Astrocyte (in vitro differentiated cells and primary cell): ENCODE measurements at regions not wholly inside any gene's neighbourhood (a gene's known extent, or its start where the extent isn't known, plus 50 kb on each side); places are given as distances from the start of the nearest gene placed in this dataset.

Source experiments
- DNase-seq: peaks from one replicate; pipeline ENCODE4 v3.0.0-alpha.2; 2010; ENCODE audit warnings: low read depth
- FAIRE-seq: peaks from 2 replicates; lab custom pipeline; 2011; peaks lifted over from hg19 to GRCh38; lab: Jason Lieb, UNC
- H2AFZ ChIP-seq: 2 replicates; pipeline ENCODE4 v1.6.0; 2012; ENCODE audit warnings: low read depth, low read length, inconsistent platforms
- H3K27ac ChIP-seq: 2 replicates; pipeline ENCODE4 v1.5.1; 2011; ENCODE audit warnings: low read depth, low read length, inconsistent platforms
- H3K27me3 ChIP-seq: 2 replicates; pipeline ENCODE4 v1.6.0; 2011; ENCODE audit warnings: low read length, inconsistent platforms; ENCODE audit not compliant: insufficient read depth
- H3K36me3 ChIP-seq: 2 replicates; pipeline ENCODE4 v1.5.1; 2011; ENCODE audit warnings: low read length, inconsistent platforms; ENCODE audit not compliant: insufficient read depth
- H3K4me1 ChIP-seq: 2 replicates; pipeline ENCODE4 v1.5.1; 2011; ENCODE audit warnings: low read length, inconsistent platforms; ENCODE audit not compliant: insufficient read depth
- H3K4me2 ChIP-seq: 2 replicates; pipeline ENCODE4 v1.6.0; 2012; ENCODE audit warnings: low read length, inconsistent platforms
- H3K4me3 ChIP-seq: 2 replicates; pipeline ENCODE4 v1.5.1; 2011; ENCODE audit warnings: low read depth, mild to moderate bottlenecking, low read length, inconsistent platforms; ENCODE audit not compliant: insufficient read depth
- H3K79me2 ChIP-seq: 2 replicates; pipeline ENCODE4 v1.6.0; 2012; ENCODE audit warnings: mild to moderate bottlenecking, low read length, inconsistent platforms; ENCODE audit not compliant: insufficient read depth
- H3K9ac ChIP-seq: 2 replicates; pipeline ENCODE4 v1.6.0; 2012; ENCODE audit warnings: mild to moderate bottlenecking, low read length, inconsistent platforms
- H3K9me3 ChIP-seq: 2 replicates; pipeline ENCODE4 v1.5.1; 2012; ENCODE audit warnings: low read depth, mild to moderate bottlenecking, low read length, inconsistent platforms; ENCODE audit not compliant: insufficient read depth
- H4K20me1 ChIP-seq: 2 replicates; pipeline ENCODE4 v1.6.0; 2012; ENCODE audit warnings: low read length, inconsistent platforms; ENCODE audit not compliant: insufficient read depth
- H3K27ac Mint-ChIP-seq: one replicate; pipeline ENCODE4 v1.8.0; 2021; ENCODE audit warnings: mild to moderate bottlenecking, mixed read lengths; ENCODE audit not compliant: unreplicated experiment
- H3K27me3 Mint-ChIP-seq: one replicate; pipeline ENCODE4 v1.8.0; 2021; ENCODE audit warnings: low read depth, mixed read lengths; ENCODE audit not compliant: unreplicated experiment
- H3K36me3 Mint-ChIP-seq: one replicate; pipeline ENCODE4 v1.8.0; 2021; ENCODE audit warnings: low read depth, mixed read lengths; ENCODE audit not compliant: unreplicated experiment
- H3K4me1 Mint-ChIP-seq: one replicate; pipeline ENCODE4 v1.8.0; 2021; ENCODE audit warnings: low read depth, mixed read lengths; ENCODE audit not compliant: unreplicated experiment
- H3K4me3 Mint-ChIP-seq: one replicate; pipeline ENCODE4 v1.8.0; 2021; ENCODE audit warnings: mild to moderate bottlenecking, moderate library complexity, mixed read lengths; ENCODE audit not compliant: unreplicated experiment
- H3K9me3 Mint-ChIP-seq: one replicate; pipeline ENCODE4 v1.8.0; 2021; ENCODE audit warnings: mild to moderate bottlenecking, mixed read lengths; ENCODE audit not compliant: unreplicated experiment
- CTCF ChIP-seq: IDR thresholded peaks from 2 replicates; pipeline ENCODE4 v1.5.1; 2011; ENCODE audit warnings: low read depth, mild to moderate bottlenecking, inconsistent platforms, low read length, moderate library complexity; ENCODE audit not compliant: insufficient read depth
- EZH2 ChIP-seq: IDR thresholded peaks from 2 replicates; pipeline ENCODE4 v1.6.1; 2012; ENCODE audit warnings: mild to moderate bottlenecking, low read length, inconsistent platforms; ENCODE audit not compliant: insufficient read depth

DNA sequence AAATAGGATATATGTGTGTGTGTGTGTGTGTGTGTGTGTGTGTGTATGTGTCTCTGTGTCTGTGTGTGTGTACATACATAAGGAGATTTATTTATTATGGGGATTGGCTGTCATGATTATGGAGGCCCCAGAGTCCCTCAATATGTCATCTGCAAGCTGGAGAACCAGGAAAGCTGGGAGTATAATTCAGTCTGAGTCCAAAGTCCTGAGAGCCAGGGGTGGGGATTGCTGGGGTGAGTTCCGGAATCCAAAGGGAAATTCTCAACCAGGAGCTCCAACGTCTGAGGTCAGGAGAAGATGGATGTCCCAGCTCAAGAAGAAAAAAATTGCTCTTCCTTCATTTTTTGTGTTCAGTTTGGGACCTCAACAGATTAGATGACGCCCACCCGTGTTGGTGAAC, 50.7 kb upstream of the PLPP4 start:
- no peak overlapping the region for H3K4me2 ChIP-seq
- H3K9me3 ChIP-seq: no peaks in the 10 kb centered on the region
- H3K79me2 ChIP-seq: no peaks in the 10 kb centered on the region
- TF ChIP-seq CTCF (no peak), EZH2 (no peak)
- peaks cover 9% of the 10 kb centered on the region for H3K4me1 ChIP-seq
- no peaks in the 10 kb centered on the region for H3K27me3 ChIP-seq
- H4K20me1 ChIP-seq: no peaks in the 10 kb centered on the region
- H3K4me3 ChIP-seq: no peak overlapping the region
- no peaks in the 10 kb centered on the region for H3K36me3 ChIP-seq
- Mint-ChIP-seq H3K4me3 (no peak overlapping the region), H3K36me3 (no peaks in the 10 kb centered on the region), H3K27ac (no peak overlapping the region), H3K27me3 (peaks cover 3% of the 10 kb centered on the region), H3K9me3 (peaks cover 5% of the 10 kb centered on the region), H3K4me1 (peaks cover 17% of the 10 kb centered on the region)
- no peak overlapping the region for H3K9ac ChIP-seq
- DNase-seq (no peak), FAIRE-seq (no peak)
- no peak overlapping the region for H3K27ac ChIP-seq
- no peak overlapping the region for H2AFZ ChIP-seq
